NCI-H526 treated with DMSO at 0.1 percent for 48 hours (cell line): ENCODE measurements at regions not wholly inside any gene's neighbourhood (a gene's known extent, or its start where the extent isn't known, plus 50 kb on each side); places are given as distances from the start of the nearest gene placed in this dataset.
"Not testable (repeated sequence)": the region's sequence is repeated elsewhere in the genome, so short reads cannot be mapped to it uniquely, and the experiment has no call there.

ENCODE experiments used
- DNase-seq: peaks from one replicate; lab custom pipeline; 2025; lab: John Stamatoyannopoulos, UW

DNA sequence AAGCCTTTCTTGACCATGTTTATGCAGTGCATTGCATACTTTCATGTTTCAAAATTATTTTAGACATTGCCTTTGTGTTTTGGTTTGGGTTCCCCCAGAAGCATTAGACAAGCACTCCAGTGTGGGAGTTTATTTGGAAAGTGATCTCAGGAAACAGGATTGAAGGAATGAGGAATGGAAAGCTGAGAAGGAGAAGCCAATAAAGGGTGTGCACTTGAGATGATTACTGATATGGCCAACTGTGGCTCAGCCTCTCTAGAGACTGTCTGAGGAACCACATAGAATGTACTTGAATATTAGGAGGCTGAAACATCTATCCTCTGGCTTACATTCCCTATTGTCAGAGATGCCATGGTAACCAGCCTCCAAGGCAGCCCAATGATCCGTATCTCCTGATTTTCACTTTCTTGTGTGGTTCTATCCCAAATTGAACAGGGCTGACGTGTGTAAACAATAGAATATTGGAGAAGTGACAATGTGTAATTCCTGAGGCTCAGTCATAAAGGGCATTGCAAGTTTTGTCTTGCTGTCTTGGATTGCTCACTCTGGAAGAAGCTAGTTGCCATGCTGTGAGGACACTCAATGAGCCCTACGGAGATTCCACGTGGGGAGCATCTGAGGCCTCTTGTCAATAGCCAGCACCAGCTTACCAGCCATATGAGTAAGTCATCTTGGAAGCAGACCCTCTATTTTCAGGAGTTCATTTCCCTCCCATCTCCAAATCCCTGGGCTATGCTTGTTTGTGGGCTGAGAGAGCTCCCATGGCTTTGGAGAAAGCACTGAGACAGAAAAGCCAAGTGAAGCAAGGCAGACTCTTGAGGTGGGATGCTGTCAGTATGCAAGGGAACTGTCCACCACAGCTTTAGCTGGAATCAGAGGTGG, 84.7 kb downstream of the SCN11A start:
- no peak for DNase-seq

DNA sequence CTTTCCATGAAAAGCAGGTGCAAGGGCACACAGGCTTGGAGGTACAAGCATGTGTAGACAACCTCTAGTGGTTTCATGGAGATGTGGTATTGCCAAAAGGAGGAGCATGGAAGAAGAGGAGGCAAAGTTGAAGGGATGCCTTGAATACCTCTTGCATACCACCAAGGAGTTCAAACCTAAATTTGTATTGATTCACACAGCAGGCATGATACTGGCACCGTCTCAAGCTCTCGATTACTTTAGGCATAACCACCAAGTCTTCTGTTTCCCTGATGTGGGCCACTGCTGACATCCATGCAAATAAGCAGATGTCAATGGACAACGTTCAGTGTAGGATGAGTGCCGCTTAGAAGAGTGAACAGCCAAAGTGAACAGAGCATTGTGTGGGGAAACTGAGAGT, 87.1 kb downstream of the SCN11A start:
- no peak for DNase-seq

DNA sequence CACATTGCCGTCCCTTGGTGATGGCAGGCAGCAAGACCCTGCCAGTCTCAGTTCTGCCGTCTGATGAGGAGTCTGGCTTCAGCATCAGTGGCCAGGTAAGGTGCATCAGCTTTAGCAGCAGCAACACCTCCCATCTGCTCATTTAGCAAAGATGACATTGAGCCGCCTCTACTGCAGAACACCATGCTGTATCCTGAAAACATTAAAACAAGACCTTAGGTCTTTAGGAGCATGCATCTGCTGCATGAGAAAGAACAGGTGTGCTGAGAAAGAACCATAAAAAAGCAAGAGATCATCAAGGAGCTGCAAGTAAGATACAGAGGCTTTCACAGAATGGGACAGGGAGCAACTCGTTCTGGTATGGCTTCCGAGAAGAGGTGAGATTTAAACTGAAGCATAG, 87.5 kb downstream of the SCN11A start:
- no peak for DNase-seq

DNA sequence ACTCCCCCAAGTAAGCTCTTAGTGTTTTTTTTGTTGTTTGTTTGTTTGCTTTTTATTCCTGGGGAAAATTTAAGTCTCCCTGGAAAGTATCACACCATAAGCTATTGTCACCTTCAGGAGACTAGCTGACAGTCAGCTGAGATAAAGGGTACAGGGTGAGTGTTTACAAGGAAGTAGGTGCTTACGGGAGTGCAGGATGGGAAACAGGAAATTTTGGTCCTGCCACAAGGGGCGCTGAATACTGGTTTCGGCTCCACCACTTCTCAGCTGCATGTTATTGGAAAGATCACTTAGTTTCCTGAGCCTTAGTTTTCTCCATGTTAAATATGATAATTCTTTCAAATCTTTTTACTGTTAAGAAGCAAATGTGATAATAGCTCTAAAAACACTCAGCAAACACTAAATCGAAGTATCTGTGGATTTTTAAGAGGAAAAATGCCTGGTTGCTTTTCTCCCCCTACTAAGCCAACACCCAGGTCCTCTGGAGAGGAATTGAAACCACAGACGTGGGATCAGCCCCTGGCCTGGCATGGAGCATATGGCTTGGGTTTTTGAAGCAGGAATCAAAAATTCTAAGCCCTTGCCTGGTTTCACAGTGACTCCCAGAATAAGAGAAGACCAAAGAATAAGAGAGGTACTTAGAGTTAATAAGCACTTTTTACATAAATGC, 90.7 kb downstream of the SCN11A start:
- peak; percentile 26 for DNase-seq

GRCh38 chr3:38960042-38960622, 91.6 kb downstream of the SCN11A start:
- DNase-seq = no peak

GRCh38 chr3:38958026-38958720, 93.6 kb downstream of the SCN11A start:
- DNase-seq = no peak

- DNase-seq = no peak
These were observed 94.4 kb downstream of the SCN11A start for GRCh38 chr3:38957296-38957695.

DNA sequence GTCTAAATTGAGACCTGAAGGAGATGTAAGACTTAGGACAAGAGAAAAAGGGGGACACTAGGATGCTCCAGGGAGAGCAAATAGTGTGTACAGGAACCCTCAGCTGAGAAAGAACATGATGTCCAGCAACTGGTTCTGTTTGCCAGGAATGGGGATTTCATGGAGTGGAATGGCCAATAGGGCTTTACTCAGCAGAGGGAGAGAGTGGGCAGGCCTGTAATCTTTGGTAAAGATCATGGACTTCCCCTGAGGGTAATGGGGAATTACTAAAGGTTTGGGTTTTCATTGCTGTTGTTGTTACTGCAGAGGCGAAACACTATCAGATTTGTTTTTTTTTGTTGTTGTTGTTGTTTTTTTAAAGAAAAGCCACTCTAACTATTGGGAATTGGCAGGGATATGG, 99.0 kb downstream of the SCN11A start:
- DNase-seq = no peak

GRCh38 chr3:38951167-38951566, 100.6 kb downstream of the SCN11A start:
- not testable (repeated sequence) for DNase-seq

GRCh38 chr3:38950581-38950980, 101.2 kb downstream of the SCN11A start:
- DNase-seq = no peak

GRCh38 chr3:38949994-38950393, 101.8 kb downstream of the SCN11A start:
- no peak for DNase-seq

DNA sequence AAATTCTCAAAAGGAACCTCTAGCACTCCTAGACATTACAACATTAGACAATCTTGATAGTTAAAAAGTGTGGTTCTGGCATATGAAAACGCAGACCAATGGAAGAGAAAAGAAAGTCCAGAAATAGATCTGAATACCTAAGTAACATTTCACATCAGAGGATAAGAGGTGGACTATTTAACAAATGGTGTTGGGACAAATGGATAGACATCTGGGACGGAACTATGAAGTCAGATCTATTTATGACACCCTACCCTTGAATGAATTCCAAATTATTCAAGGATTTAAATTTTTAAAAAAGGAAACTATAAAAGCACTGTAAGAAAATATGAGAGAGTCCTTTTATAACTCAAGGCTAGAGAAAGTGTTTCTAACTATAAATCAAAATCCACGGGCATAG, 111.3 kb downstream of the SCN11A start:
- no peak for DNase-seq

DNA sequence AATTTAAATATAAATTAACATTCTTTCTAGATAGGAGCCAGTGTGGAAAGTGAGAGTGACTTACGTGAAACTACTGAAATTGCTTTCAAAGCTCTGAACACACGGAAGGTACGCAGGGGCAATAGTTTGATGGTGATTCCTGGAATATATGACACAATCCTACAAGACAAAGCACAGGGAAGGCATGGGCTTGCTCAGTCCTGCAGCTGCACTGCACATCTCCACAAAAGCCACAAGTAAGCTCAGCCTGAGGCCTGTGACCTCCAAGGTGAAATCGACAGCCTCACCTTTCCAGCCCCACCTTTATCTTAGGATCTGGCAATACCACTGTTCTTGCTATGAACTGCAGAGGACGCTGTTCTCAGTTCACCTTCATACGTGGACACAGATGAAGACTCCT, 109.3 kb upstream of the SCN10A start:
- DNase-seq = no peak

DNA sequence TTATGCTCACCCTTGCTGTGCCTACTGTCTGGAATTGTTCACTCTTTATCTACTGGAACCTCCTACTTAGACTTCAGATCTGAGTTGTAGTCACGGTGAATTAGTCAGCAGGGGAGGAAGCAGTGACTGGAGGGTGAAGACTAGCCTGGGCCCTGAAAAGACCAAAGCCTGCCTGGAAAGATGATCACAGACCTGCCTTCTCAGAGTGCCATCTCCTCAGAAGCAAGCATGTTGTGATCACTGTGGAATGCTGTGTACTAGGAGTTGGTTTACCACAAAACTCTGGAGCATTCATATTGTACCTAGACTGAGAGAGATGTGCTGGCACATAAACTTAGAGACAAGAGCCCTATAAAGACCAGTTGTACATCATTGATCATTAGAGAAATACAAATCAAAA, 100.7 kb upstream of the SCN10A start:
- no peak for DNase-seq

GRCh38 chr3:38907426-38907825, 91.4 kb upstream of the SCN10A start:
- DNase-seq = no peak

GRCh38 chr3:38890426-38890825, 74.4 kb upstream of the SCN10A start:
- DNase-seq = no peak

DNA sequence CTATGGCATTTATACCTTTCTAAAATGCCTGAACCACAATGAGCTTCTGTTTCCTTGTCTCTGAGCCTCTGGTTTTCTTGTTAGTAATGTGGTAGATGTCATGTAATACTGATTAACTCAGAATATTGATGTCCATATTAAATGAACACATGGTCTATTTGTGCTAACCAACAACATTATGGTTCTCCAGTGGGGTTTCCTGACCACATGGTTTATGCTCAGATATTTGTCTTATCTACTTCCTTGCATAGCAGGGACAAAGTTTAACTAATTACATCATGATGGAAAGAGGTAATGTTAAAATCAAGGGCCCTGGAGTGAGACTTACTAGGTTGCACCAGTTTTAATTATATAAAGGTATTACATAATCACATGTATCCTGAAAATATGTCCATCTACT, 62.6 kb upstream of the SCN10A start:
- DNase-seq = no peak
